SK-N-SH (cell line): ENCODE measurements at regions not wholly inside any gene's neighbourhood (a gene's known extent, or its start where the extent isn't known, plus 50 kb on each side); places are given as distances from the start of the nearest gene placed in this dataset.

Experiments
- CTCF ChIA-PET: fragments of 300-600, 350-600 bp; formaldehyde crosslinking; extraction: SDS; loops from one replicate; lab custom pipeline; 2021; lab: Yijun Ruan, JAX
- POLR2A ChIA-PET: fragments of 350-600 bp; sonication (Branson Sonifier 250); formaldehyde crosslinking; extraction: SDS; loops from one replicate; lab custom pipeline; 2020; ENCODE audit warnings: antibody characterized with exemption, inconsistent platforms; lab: Yijun Ruan, JAX
- DNase-seq: peaks from one replicate; pipeline ENCODE4 v3.0.0; 2012
- H2AFZ ChIP-seq: fragments of 200-600 bp; sonication (generic); 2 replicates; pipeline ENCODE4 v1.8.1; 2016; ENCODE audit warnings: antibody characterized with exemption, mild to moderate bottlenecking, low read depth
- H3F3A ChIP-seq: fragments of 200-600 bp; sonication (generic); replicated peaks from 2 replicates; pipeline ENCODE3; 2016; ENCODE audit warnings: antibody characterized with exemption, mild to moderate bottlenecking; ENCODE audit not compliant: insufficient read depth
- H3K27ac ChIP-seq, 2 experiments: fragments of 200-500 bp in 1 of 2; fragments of 200-600 bp in 1 of 2; sonication (Bioruptor generic) in 1 of 2; sonication (generic), shearing (Covaris generic) in 1 of 2; 2 replicates each; pipeline versions ENCODE4 v1.5.1 to v1.6.1; 2014 to 2016; ENCODE audit warnings: low read depth in 2 of 2, inconsistent platforms in 1 of 2, low read length in 1 of 2, mild to moderate bottlenecking in 1 of 2, mixed read lengths in 1 of 2
- H3K27me3 ChIP-seq: fragments of 200-600 bp; sonication (generic), shearing (Covaris generic); 2 replicates; pipeline ENCODE4 v1.6.1; 2016; ENCODE audit warnings: mixed run types; ENCODE audit not compliant: insufficient read depth
- H3K36me3 ChIP-seq, 2 experiments: fragments of 200-500 bp in 1 of 2; fragments of 200-600 bp in 1 of 2; sonication (Bioruptor generic) in 1 of 2; sonication (generic) in 1 of 2; replicated peaks in 1 of 2; 2 replicates each; pipeline versions ENCODE3 to v1.5.1; 2014 to 2016; ENCODE audit warnings: low read length in 1 of 2, mild to moderate bottlenecking in 1 of 2; ENCODE audit not compliant: insufficient read depth in 2 of 2, control insufficient read depth in 1 of 2
- H3K4me1 ChIP-seq, 2 experiments: fragments of 200-500 bp in 1 of 2; fragments of 200-600 bp in 1 of 2; sonication (Bioruptor generic) in 1 of 2; sonication (generic), shearing (Covaris generic) in 1 of 2; 2 replicates each; pipeline versions ENCODE4 v1.5.1 to v1.6.1; 2014 to 2016; ENCODE audit warnings: low read depth in 1 of 2, low read length in 1 of 2, mixed run types in 1 of 2; ENCODE audit not compliant: insufficient read depth in 2 of 2, control insufficient read depth in 1 of 2
- H3K4me2 ChIP-seq: fragments of 200-600 bp; sonication (generic), shearing (Covaris generic); 2 replicates; pipeline ENCODE4 v1.6.1; 2017; ENCODE audit warnings: mixed run types
- H3K4me3 ChIP-seq, 2 experiments: fragments of 200-500 bp in 1 of 2; fragments of 200-600 bp in 1 of 2; sonication (Bioruptor generic) in 1 of 2; sonication (generic), shearing (Covaris generic) in 1 of 2; 2 replicates each; pipeline versions ENCODE4 v1.5.1 to v1.8.1; 2014 to 2016; ENCODE audit warnings: low read depth in 2 of 2, inconsistent platforms in 1 of 2, low read length in 1 of 2, mild to moderate bottlenecking in 1 of 2, mixed read lengths in 1 of 2, moderate library complexity in 1 of 2
- H3K79me2 ChIP-seq: fragments of 200-600 bp; sonication (generic); 2 replicates; pipeline ENCODE4 v1.8.1; 2017; ENCODE audit warnings: mild to moderate bottlenecking; ENCODE audit not compliant: insufficient read depth
- H3K9ac ChIP-seq: fragments of 200-600 bp; sonication (generic); 2 replicates; pipeline ENCODE4 v1.6.1; 2017; ENCODE audit warnings: mixed run types
- H3K9me2 ChIP-seq: fragments of 200-600 bp; sonication (generic); 2 replicates; pipeline ENCODE4 v1.6.1; 2017; ENCODE audit warnings: mixed run types
- H3K9me3 ChIP-seq: fragments of 200-600 bp; sonication (generic); 2 replicates; pipeline ENCODE4 v1.6.1; 2017; ENCODE audit warnings: mixed run types, mild to moderate bottlenecking, moderate library complexity
- H4K20me1 ChIP-seq: fragments of 200-600 bp; sonication (generic); 2 replicates; pipeline ENCODE4 v1.6.1; 2017; ENCODE audit warnings: mild to moderate bottlenecking, mixed run types; ENCODE audit not compliant: insufficient read depth
- CHD2 ChIP-seq: fragments of 150-350 bp; IDR thresholded peaks from 2 replicates; pipeline ENCODE4 v1.6.1; 2018; ENCODE audit warnings: low read length; ENCODE audit not compliant: partially characterized antibody
- ELF1 ChIP-seq: IDR thresholded peaks from 2 replicates; pipeline ENCODE4 v1.4.0; 2012
- EP300 ChIP-seq, 2 experiments: IDR thresholded peaks; 2 replicates each; pipeline versions ENCODE4 v1.4.0 to v1.6.1; 2012; ENCODE audit warnings: borderline replicate concordance in 1 of 2, low read depth in 1 of 2, low read length in 1 of 2
- EZH2phosphoT487 ChIP-seq: fragments of 200-600 bp; sonication (generic); IDR thresholded peaks from 2 replicates; pipeline ENCODE4 v1.6.1; 2017; ENCODE audit warnings: low read depth, mixed run types, mild to moderate bottlenecking, antibody characterized with exemption, moderate library complexity, borderline replicate concordance
- FOSL2 ChIP-seq: IDR thresholded peaks from 2 replicates; pipeline ENCODE4 v1.4.0; 2012; ENCODE audit warnings: low read depth, mild to moderate bottlenecking, moderate library complexity, borderline replicate concordance
- FOXJ3 ChIP-seq: sonication (generic); formaldehyde crosslinking; IDR thresholded peaks from 2 replicates; pipeline ENCODE4 v1.5.1; 2020; ENCODE audit warnings: mild to moderate bottlenecking, missing genetic modification reagents
- GABPA ChIP-seq: IDR thresholded peaks from 2 replicates; pipeline ENCODE4 v1.4.0; 2012; ENCODE audit warnings: low read depth, mild to moderate bottlenecking
- GATA2 ChIP-seq: sonication (generic); formaldehyde crosslinking; IDR thresholded peaks from 2 replicates; pipeline ENCODE4 v1.5.0; 2020; ENCODE audit warnings: mild to moderate bottlenecking, missing genetic modification reagents
- JUND ChIP-seq: IDR thresholded peaks from 2 replicates; pipeline ENCODE4 v1.4.0; 2012
- NFIC ChIP-seq: IDR thresholded peaks from 2 replicates; pipeline ENCODE4 v1.4.0; 2012; ENCODE audit warnings: borderline replicate concordance
- RCOR1 ChIP-seq: fragments of 150-350 bp; IDR thresholded peaks from 2 replicates; pipeline ENCODE4 v1.6.1; 2017; ENCODE audit warnings: antibody characterized with exemption, low read length
- SIN3A ChIP-seq: IDR thresholded peaks from 2 replicates; pipeline ENCODE4 v1.6.1; 2012; ENCODE audit warnings: low read depth, mild to moderate bottlenecking, low read length, moderate library complexity, borderline replicate concordance
- TAF1 ChIP-seq: IDR thresholded peaks from 2 replicates; pipeline ENCODE4 v1.6.1; 2012; ENCODE audit warnings: low read depth, mild to moderate bottlenecking, low read length, moderate library complexity, borderline replicate concordance
- WGBS: methylation state at CpG from one replicate; pipeline ENCODE4 v1.1.6; 2017; ENCODE audit warnings: low lambda C conversion rate; 5-methylcytosine and 5-hydroxymethylcytosine counted together
- TF ChIP-seq, protein P1 (sequence below): IDR thresholded peaks from 2 replicates; pipeline ENCODE4 v1.6.1; 2012; ENCODE audit warnings: mild to moderate bottlenecking, low read depth, low read length, moderate library complexity
- TF ChIP-seq, protein P2 (sequence below): fragments of 150-350 bp; IDR thresholded peaks from 2 replicates; pipeline ENCODE4 v1.6.1; 2016; ENCODE audit warnings: mild to moderate bottlenecking, low read depth, low read length
- TF ChIP-seq, protein P3 (sequence below): IDR thresholded peaks from 2 replicates; pipeline ENCODE4; 2012
- TF ChIP-seq, protein P4 (sequence below): IDR thresholded peaks from 2 replicates; pipeline ENCODE4 v1.4.0; 2012; ENCODE audit warnings: low read depth

DNA sequence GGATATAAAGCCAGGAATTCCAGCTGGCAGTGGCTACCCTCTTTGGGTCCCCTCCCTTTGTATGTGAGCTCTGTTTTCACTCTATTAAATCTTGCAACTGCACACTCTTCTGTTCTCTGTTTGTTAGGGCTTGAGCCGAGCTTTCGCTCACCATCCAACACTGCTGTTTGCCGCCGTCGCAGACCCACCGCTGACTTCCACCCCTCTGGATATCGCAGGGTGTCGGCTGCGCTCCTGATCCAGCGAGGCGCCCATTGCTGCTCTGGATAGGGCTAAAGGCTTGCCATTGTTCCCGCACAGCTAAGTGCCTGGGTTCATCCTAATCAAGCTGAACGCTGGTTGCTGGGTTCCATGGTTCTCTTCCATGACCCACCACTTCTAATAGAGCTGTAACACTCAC is 1433.5 kb upstream of the ADGRB3 start:
- no peaks in the 10 kb centered on the region for H3K79me2 ChIP-seq
- no peak overlapping the region for H3K4me3 ChIP-seq
- TF ChIP-seq JUND, result no peak
- TF ChIP-seq RCOR1, result no peak
- no peak for TF ChIP-seq TAF1
- no peak for TF ChIP-seq ELF1
- no peak for TF ChIP-seq GATA2 (CRISPR knock-in tag)
- TF ChIP-seq, protein P1, sequence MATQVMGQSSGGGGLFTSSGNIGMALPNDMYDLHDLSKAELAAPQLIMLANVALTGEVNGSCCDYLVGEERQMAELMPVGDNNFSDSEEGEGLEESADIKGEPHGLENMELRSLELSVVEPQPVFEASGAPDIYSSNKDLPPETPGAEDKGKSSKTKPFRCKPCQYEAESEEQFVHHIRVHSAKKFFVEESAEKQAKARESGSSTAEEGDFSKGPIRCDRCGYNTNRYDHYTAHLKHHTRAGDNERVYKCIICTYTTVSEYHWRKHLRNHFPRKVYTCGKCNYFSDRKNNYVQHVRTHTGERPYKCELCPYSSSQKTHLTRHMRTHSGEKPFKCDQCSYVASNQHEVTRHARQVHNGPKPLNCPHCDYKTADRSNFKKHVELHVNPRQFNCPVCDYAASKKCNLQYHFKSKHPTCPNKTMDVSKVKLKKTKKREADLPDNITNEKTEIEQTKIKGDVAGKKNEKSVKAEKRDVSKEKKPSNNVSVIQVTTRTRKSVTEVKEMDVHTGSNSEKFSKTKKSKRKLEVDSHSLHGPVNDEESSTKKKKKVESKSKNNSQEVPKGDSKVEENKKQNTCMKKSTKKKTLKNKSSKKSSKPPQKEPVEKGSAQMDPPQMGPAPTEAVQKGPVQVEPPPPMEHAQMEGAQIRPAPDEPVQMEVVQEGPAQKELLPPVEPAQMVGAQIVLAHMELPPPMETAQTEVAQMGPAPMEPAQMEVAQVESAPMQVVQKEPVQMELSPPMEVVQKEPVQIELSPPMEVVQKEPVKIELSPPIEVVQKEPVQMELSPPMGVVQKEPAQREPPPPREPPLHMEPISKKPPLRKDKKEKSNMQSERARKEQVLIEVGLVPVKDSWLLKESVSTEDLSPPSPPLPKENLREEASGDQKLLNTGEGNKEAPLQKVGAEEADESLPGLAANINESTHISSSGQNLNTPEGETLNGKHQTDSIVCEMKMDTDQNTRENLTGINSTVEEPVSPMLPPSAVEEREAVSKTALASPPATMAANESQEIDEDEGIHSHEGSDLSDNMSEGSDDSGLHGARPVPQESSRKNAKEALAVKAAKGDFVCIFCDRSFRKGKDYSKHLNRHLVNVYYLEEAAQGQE, result no peak
- no peak for TF ChIP-seq FOSL2
- TF ChIP-seq SIN3A, result no peak
- TF ChIP-seq NFIC, result no peak
- TF ChIP-seq CHD2, result no peak
- TF ChIP-seq, protein P2, sequence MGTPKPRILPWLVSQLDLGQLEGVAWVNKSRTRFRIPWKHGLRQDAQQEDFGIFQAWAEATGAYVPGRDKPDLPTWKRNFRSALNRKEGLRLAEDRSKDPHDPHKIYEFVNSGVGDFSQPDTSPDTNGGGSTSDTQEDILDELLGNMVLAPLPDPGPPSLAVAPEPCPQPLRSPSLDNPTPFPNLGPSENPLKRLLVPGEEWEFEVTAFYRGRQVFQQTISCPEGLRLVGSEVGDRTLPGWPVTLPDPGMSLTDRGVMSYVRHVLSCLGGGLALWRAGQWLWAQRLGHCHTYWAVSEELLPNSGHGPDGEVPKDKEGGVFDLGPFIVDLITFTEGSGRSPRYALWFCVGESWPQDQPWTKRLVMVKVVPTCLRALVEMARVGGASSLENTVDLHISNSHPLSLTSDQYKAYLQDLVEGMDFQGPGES, result no peak
- TF ChIP-seq, protein P3, sequence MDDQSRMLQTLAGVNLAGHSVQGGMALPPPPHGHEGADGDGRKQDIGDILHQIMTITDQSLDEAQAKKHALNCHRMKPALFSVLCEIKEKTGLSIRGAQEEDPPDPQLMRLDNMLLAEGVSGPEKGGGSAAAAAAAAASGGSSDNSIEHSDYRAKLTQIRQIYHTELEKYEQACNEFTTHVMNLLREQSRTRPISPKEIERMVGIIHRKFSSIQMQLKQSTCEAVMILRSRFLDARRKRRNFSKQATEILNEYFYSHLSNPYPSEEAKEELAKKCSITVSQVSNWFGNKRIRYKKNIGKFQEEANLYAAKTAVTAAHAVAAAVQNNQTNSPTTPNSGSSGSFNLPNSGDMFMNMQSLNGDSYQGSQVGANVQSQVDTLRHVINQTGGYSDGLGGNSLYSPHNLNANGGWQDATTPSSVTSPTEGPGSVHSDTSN, result no peak
- TF ChIP-seq, protein P4, sequence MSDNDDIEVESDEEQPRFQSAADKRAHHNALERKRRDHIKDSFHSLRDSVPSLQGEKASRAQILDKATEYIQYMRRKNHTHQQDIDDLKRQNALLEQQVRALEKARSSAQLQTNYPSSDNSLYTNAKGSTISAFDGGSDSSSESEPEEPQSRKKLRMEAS, result no peak
- no peak for TF ChIP-seq GABPA
- no peak for TF ChIP-seq EP300 (IDR thresholded peaks at IDR 0.05; ENCODE audit: borderline replicate concordance in 1 of 2, low read depth in 1 of 2, low read length in 1 of 2)
- no peak for TF ChIP-seq FOXJ3
- TF ChIP-seq EZH2phosphoT487, result no peak
- POLR2A ChIA-PET, result no interaction called here
- CTCF ChIA-PET, result no interaction called here
- H3K36me3 ChIP-seq, result no peaks in the 10 kb centered on the region
- H3K4me2 ChIP-seq, result no peak overlapping the region
- H3F3A ChIP-seq, result no peaks in the 10 kb centered on the region
- no peaks in the 10 kb centered on the region; a peak in 1 of 4 replicates for H3K4me1 ChIP-seq
- 70% methylated on average over 13 of the region's 13 CpGs for WGBS
- DNase-seq, result no peak
- H2AFZ ChIP-seq, result no peak overlapping the region
- H3K27ac ChIP-seq, result no peak overlapping the region
- no peaks in the 10 kb centered on the region for H3K9me3 ChIP-seq
- no peaks in the 10 kb centered on the region for H4K20me1 ChIP-seq
- no peaks in the 10 kb centered on the region for H3K27me3 ChIP-seq
- no peaks in the 10 kb centered on the region for H3K9me2 ChIP-seq
- no peak overlapping the region for H3K9ac ChIP-seq
